SK-N-MC (cell line): ENCODE measurements at regions not wholly inside any gene's neighbourhood (a gene's known extent, or its start where the extent isn't known, plus 50 kb on each side); places are given as distances from the start of the nearest gene placed in this dataset.

Experiments used
- EZH2 ChIP-seq: fragments of 200-600 bp; sonication (generic); IDR thresholded peaks from one replicate; pipeline ENCODE4 v1.6.1; 2017; ENCODE audit warnings: antibody characterized with exemption
- POLR2AphosphoS5 ChIP-seq: IDR thresholded peaks from 2 replicates; pipeline ENCODE4 v1.6.1; 2012; ENCODE audit warnings: mild to moderate bottlenecking, low read depth, low read length, borderline replicate concordance

DNA sequence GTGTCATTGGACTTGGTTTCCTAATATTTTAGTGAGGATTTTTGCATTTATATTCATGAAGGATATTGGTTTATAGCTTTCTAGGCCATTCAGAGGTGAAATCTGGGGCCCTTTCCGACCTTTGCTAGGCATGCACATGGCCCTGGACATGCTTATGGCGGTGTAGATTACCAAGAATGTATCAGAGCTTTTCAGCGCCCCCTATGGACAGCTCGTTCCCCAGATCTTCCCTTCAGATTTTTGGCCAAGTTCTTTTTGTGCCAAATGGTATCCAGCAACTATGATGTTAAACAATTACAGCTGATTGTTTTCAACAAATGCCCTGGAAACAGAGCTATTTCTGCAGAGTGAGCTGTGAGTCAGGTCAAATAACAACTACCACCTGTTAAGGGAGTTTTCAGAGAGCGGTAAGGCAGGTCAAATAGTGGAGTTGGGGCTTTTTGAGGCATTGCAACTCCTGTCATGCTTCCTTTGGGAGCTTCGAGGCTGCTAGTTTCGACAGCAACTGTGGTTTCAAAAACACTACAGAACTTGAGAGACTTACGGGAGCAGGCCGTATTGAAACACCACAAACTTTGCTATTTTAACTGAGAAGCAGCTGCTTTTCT is 188.3 kb downstream of the ZNF516 start:
- no peak for TF ChIP-seq POLR2AphosphoS5
- no peak for TF ChIP-seq EZH2
